Spinal cord (tissue), 9 donors: ENCODE measurements at regions not wholly inside any gene's neighbourhood (a gene's known extent, or its start where the extent isn't known, plus 50 kb on each side); places are given as distances from the start of the nearest gene placed in this dataset.

Source experiments
- DNase-seq, 6 donors: peaks; one replicate each; pipeline versions ENCODE4 v3.0.0 to v3.0.0-alpha.2; 2013 to 2015; ENCODE audit warnings: low spot score in 6 of 6, low read depth in 4 of 6
- H3K27ac ChIP-seq: one replicate; pipeline ENCODE4 v1.5.1; 2013; ENCODE audit warnings: low read depth, low read length, control low read depth
- H3K27me3 ChIP-seq: one replicate; pipeline ENCODE4 v1.6.1; 2013; ENCODE audit warnings: low read length; ENCODE audit not compliant: control insufficient read depth, insufficient read depth
- H3K36me3 ChIP-seq: one replicate; pipeline ENCODE4 v1.6.1; 2013; ENCODE audit warnings: low read length; ENCODE audit not compliant: control insufficient read depth, insufficient read depth
- H3K4me1 ChIP-seq: one replicate; pipeline ENCODE4 v1.6.1; 2013; ENCODE audit warnings: low read length; ENCODE audit not compliant: control insufficient read depth, insufficient read depth
- H3K4me3 ChIP-seq: one replicate; pipeline ENCODE4 v1.5.1; 2013; ENCODE audit warnings: low read depth, low read length, control low read depth
- H3K9me3 ChIP-seq: one replicate; pipeline ENCODE4 v1.6.1; 2013; ENCODE audit warnings: low read length; ENCODE audit not compliant: control insufficient read depth, insufficient read depth
- WGBS: methylation state at CpG from one replicate; pipeline ENCODE4 v1.1.5; 2013; ENCODE audit warnings: missing lambda C conversion rate; ENCODE audit not compliant: insufficient coverage; 5-methylcytosine and 5-hydroxymethylcytosine counted together
- donor health status: healthy.

GRCh38 chr20:24867556-24867955 lies 81.5 kb upstream of the CST7 start:
- H3K27me3 ChIP-seq = no peaks in the 10 kb centered on the region
- no peaks in the 10 kb centered on the region for H3K4me1 ChIP-seq
- no peaks in the 10 kb centered on the region for H3K36me3 ChIP-seq
- WGBS = 97% methylated on average over 6 of the region's 8 CpGs
- H3K4me3 ChIP-seq = no peak overlapping the region
- H3K9me3 ChIP-seq = peaks cover 3% of the 10 kb centered on the region
- no peak overlapping the region for H3K27ac ChIP-seq
- DNase-seq = no peak

- H3K4me1 ChIP-seq = no peaks in the 10 kb centered on the region
- no peak for DNase-seq
- no peak overlapping the region for H3K4me3 ChIP-seq
- WGBS = 86% methylated on average over 10 of the region's 10 CpGs
- H3K9me3 ChIP-seq = peaks cover 3% of the 10 kb centered on the region
- no peaks in the 10 kb centered on the region for H3K36me3 ChIP-seq
- H3K27me3 ChIP-seq = no peaks in the 10 kb centered on the region
- no peak overlapping the region for H3K27ac ChIP-seq
Measured at GRCh38 chr20:24868396-24868927, 80.6 kb upstream of the CST7 start.

- Histone ChIP-seq H3K4me1 (no peaks in the 10 kb centered on the region), H3K27me3 (no peaks in the 10 kb centered on the region), H3K27ac (no peak overlapping the region), H3K9me3 (peaks cover 3% of the 10 kb centered on the region), H3K4me3 (no peak overlapping the region), H3K36me3 (no peaks in the 10 kb centered on the region)
- 93% methylated on average over 4 of the region's 6 CpGs for WGBS
- DNase-seq = no peak
Measured at GRCh38 chr20:24868959-24869358, 80.1 kb upstream of the CST7 start.

GRCh38 chr20:24870057-24870456 lies 79.0 kb upstream of the CST7 start:
- Histone ChIP-seq H3K9me3 (peaks cover 2% of the 10 kb centered on the region), H3K36me3 (no peaks in the 10 kb centered on the region), H3K4me1 (no peaks in the 10 kb centered on the region), H3K27me3 (no peaks in the 10 kb centered on the region), H3K27ac (no peak overlapping the region), H3K4me3 (no peak overlapping the region)
- no peak for DNase-seq
- no CpG with 5 or more reads among the region's 3 CpGs for WGBS

- Histone ChIP-seq H3K27me3 (no peaks in the 10 kb centered on the region), H3K4me3 (no peak overlapping the region), H3K4me1 (no peaks in the 10 kb centered on the region), H3K9me3 (peaks cover under 1% of the 10 kb centered on the region), H3K36me3 (no peaks in the 10 kb centered on the region), H3K27ac (no peak overlapping the region)
- no peak for DNase-seq
- WGBS = 77% methylated on average over 7 of the region's 8 CpGs
Measured at GRCh38 chr20:24870881-24871280, 78.2 kb upstream of the CST7 start.

GRCh38 chr20:24871480-24872213 lies 77.4 kb upstream of the CST7 start:
- Histone ChIP-seq H3K27ac (no peak overlapping the region), H3K36me3 (no peaks in the 10 kb centered on the region), H3K27me3 (no peaks in the 10 kb centered on the region), H3K4me1 (no peaks in the 10 kb centered on the region), H3K4me3 (no peak overlapping the region), H3K9me3 (no peaks in the 10 kb centered on the region)
- no peak for DNase-seq
- 84% methylated on average over 9 of the region's 13 CpGs for WGBS

- WGBS = 70% methylated on average over 6 of the region's 12 CpGs
- Histone ChIP-seq H3K27ac (no peak overlapping the region), H3K4me3 (no peak overlapping the region), H3K36me3 (no peaks in the 10 kb centered on the region), H3K9me3 (no peaks in the 10 kb centered on the region), H3K27me3 (no peaks in the 10 kb centered on the region), H3K4me1 (no peaks in the 10 kb centered on the region)
- DNase-seq = no peak
Measured at GRCh38 chr20:24872291-24873024, 76.6 kb upstream of the CST7 start.

GRCh38 chr20:24873025-24873620 lies 75.9 kb upstream of the CST7 start:
- 83% methylated on average over 23 of the region's 26 CpGs for WGBS
- Histone ChIP-seq H3K27ac (no peak overlapping the region), H3K4me3 (no peak overlapping the region), H3K4me1 (no peaks in the 10 kb centered on the region), H3K27me3 (no peaks in the 10 kb centered on the region), H3K9me3 (no peaks in the 10 kb centered on the region), H3K36me3 (no peaks in the 10 kb centered on the region)
- no peak for DNase-seq

- no peaks in the 10 kb centered on the region for H3K27me3 ChIP-seq
- WGBS = 88% methylated on average over 7 of the region's 7 CpGs
- H3K4me3 ChIP-seq = no peak overlapping the region
- no peak for DNase-seq
- H3K4me1 ChIP-seq = no peaks in the 10 kb centered on the region
- H3K36me3 ChIP-seq = no peaks in the 10 kb centered on the region
- no peak overlapping the region for H3K27ac ChIP-seq
- no peaks in the 10 kb centered on the region for H3K9me3 ChIP-seq
Measured at GRCh38 chr20:24875078-24875477, 74.0 kb upstream of the CST7 start.
